LHCN-M2 (cell line): ENCODE measurements at regions not wholly inside any gene's neighbourhood (a gene's known extent, or its start where the extent isn't known, plus 50 kb on each side); places are given as distances from the start of the nearest gene placed in this dataset.

Source experiments
- DNase-seq: peaks from one replicate; pipeline ENCODE4 v3.0.0-alpha.2; 2012; ENCODE audit warnings: low read depth

DNA sequence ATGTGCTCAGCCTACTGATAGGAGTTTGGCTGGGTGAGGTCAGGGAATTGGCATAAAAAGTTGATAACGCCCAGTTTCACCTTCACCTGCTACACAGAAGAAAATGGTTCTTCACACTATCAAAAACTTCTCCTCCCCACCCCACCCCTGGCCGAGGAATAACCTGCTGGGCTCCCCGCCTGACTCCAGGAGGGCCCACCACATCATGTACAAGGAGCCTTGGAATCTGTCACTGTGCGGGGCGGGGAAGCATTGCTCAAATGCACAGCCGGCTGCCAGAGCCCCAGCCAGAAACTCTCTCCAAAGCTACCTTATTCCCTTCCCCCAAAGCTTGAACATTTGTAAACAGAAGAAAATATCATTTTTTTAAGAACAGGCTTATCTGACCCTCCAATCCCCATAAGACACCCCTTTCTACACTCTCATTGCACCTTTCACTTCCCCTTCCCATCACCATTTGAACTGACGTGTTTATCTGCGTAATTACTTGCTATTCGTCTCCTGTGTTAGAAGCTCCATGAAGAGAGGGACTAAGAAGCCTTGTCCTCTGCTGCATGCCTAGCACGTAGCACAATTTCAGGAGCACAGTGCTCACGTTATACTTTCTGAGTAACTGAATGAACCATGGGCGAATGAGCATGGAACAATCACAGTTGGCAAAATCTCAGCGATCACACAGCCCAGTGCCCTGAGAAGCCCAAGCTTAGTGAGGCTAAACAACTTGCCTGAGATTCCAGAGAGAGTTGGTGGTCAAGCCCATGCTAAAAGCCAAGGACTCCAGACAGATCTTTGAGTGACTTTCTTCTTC is 82.9 kb downstream of the HES1 start:
- DNase-seq = no peak

- no peak for DNase-seq
Measured at GRCh38 chr3:194219826-194220410, 84.0 kb downstream of the HES1 start.

GRCh38 chr3:194220901-194221326 is 85.0 kb downstream of the HES1 start:
- no peak for DNase-seq

- no peak for DNase-seq
Measured at GRCh38 chr3:194221336-194221735, 85.4 kb downstream of the HES1 start.

DNA sequence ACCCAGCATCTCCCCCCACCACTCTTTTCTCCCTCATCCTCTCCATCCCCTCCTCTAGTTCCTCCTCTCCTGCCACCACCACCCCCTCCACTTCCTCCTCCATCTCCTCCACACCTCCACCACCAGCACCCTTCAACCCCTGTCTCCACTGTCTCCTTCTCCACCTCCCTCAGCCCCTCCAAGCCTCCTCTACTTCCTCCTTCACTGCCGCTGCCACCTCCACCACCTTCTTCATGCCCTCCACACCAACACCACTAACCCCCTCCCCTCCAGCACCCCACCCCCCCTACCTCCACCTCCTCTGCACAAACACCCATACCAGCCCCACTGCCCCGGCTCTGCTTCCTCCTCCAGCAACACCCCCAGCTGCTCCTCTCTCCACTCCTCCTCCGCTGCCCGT is 88.0 kb downstream of the HES1 start:
- no peak for DNase-seq

DNA sequence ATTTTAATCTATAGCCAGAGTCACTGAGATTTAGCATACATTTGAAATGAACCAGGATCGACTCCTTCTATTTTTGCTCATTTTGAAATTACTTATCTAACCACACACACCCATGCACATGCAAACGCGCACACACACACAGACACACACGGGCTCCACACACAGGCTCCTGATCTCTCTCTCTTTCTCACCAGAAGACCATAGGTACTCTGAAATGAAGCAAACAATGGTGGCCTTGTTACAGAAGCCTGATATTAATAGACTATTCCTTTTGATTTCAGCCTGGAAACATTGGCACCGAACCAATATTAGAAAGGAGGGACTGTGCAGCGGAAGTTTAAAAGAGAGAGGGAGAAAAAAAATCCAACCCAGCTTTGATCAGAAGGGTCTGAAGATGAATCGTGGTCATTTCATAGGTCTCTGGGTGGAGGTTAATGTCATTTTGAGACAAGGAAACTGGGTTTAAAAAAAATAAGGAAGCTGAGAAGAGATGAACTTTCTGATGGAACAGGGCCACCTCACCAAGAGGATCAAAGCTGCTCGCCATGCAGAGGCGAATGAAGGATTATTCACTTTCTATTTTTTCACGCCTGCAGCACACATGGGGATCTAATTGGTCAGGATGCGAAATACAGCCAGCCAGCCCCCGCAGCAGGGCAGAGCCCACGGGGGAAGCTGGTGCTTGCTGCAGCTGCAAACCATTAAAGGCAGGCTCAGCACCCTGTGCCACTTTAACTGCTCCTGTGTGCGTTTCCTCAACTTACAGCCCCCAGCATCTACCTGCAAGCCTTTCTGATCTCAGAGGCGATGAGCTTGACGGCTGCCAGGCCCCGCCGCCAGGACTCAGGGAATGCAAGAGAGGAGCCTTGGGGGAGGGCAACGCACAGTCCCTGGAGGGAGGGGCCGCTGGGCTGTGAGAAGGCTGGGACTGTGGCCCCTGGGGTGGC is 88.8 kb downstream of the HES1 start:
- no peak for DNase-seq

DNA sequence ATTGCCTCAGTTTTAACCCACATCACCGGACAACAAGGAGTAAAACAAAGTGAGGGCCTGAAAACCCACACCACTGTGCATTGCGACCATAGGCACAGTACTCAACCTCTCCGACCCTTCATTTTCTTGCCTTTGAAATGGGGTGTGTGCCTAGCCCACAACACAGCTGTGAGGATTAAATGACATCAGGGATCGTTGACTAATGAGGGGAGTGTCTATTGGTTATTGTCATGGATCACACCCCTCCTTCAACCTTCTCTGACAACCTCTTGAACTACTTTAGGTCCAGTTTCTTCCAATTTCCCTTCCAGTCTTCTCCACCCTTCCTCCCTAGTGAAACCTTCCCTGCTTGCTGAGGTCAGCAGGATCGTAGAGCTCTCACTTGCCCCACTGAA is 89.5 kb downstream of the HES1 start:
- DNase-seq = no peak

DNA sequence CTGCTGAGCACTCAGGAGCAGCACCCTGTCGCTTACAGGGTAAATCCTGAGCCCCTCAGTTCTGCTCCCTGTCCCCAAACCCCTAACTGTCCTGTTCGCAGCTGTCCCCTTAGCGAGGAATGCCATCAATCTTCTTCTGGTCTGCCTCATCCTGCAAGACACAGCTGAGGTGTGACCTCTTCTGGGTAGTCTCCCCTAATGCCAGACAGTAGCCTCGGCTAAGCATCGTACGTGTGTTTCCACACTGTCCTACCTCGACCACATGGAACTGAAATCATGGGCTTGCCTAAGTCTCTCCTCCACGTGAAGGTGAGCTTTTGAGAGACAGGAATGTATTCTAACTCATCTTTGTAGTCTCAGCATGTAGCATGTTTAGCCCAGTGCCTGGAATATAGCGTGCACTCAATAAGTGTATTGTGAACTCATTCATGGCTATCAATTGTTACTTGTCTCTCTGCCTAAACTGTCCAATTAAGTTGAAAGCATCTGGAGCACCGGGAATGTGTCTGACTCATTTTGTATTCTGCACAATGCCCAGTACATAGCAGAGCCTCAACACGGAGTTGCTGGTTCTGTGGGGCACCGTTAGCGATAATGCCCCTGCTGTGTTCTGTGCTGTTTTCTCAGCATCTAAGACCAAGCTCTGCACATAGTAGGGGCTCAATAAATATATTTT is 90.2 kb downstream of the HES1 start:
- DNase-seq = no peak

DNA sequence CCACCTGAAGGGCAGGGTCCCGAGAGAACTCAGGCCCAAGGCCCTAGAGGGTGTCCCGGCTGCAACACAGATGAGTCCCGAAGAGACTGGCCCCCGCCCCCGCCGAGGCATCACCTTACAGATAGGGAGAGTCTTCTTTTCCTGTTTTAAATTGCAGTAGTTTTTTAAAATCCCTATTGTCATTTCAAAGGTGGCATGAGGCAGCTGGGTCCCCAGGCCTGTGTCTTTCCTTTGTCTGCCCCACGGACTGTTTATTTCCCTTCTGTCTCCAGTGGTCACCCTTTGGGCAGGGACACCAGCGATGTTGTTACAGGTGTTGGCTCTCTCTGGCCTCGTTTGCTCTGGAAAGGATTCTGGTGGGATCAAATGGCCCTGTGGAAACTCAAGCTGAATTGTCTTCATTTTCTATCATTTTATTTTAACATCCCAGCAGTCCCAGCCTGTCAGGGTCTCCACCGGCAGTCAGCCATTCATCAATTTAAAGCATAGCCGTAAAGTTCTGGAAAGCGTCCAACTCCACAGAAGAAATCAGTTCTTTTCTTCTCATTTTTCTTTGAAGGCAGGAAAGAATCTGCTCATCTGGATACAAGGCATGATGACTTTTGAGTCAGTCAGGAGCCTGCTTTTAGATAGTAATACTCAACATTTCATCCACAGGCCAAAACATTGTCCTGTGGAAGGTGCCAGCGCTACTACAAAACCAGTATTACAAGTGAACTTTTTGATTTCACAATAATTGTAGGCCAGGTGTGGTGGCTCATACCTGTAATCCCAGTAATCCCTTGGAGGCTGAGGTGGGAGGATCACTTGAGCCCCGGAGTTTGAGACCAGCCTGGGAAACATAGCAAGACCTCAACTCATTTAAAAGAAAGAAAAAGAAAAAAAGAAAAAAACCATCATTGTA is 96.2 kb downstream of the HES1 start:
- DNase-seq = no peak

GRCh38 chr3:194233150-194233549 is 97.2 kb downstream of the HES1 start:
- DNase-seq = no peak

DNA sequence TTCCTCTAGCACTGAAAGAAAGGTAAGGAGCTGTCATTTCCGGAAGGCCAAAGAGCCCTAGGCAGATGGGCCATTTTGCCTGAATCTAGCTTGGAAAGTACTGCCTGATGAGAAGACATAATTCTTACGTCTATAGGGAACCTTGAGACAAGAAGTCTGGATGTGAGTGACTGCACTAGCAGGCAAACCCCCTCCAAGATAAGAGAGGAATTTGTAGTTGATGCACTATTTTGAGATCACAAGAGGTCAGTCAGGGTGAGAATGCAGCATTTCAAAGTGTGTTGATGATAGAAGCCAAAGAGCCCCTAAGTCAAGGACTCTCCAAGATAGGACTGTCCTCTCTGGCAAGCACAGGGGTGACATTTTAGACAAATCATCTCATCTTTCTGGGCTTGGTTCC is 99.2 kb downstream of the HES1 start:
- no peak for DNase-seq

DNA sequence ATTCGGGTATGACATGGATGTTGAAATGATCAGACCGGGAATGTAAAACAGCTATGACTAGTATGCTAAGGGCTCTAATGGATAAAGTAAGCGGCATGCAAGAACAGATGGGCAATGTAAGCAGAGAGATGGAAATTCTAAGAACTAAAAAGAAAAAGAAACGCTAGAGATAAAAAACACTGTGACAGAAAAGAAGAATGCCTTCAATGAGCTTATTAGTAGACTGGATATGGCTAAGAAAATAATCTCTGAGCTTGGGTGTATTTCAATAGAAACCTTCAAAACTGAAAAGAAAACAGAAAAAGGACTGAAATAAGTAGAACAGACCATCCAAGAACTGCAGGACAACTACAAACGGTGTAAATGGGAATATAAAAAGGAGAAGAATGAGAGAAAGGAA is 101.2 kb downstream of the HES1 start:
- no peak for DNase-seq

- DNase-seq = no peak
Measured at GRCh38 chr3:194240766-194241165, 104.8 kb downstream of the HES1 start.

GRCh38 chr3:194243172-194243837 is 107.4 kb downstream of the HES1 start:
- no peak for DNase-seq

- no peak for DNase-seq
Measured at GRCh38 chr3:194244167-194244566, 107.0 kb downstream of the CPN2 start.

- no peak for DNase-seq
Measured at GRCh38 chr3:194245474-194245873, 105.7 kb downstream of the CPN2 start.

GRCh38 chr3:194245975-194246561 is 105.1 kb downstream of the CPN2 start:
- no peak for DNase-seq

DNA sequence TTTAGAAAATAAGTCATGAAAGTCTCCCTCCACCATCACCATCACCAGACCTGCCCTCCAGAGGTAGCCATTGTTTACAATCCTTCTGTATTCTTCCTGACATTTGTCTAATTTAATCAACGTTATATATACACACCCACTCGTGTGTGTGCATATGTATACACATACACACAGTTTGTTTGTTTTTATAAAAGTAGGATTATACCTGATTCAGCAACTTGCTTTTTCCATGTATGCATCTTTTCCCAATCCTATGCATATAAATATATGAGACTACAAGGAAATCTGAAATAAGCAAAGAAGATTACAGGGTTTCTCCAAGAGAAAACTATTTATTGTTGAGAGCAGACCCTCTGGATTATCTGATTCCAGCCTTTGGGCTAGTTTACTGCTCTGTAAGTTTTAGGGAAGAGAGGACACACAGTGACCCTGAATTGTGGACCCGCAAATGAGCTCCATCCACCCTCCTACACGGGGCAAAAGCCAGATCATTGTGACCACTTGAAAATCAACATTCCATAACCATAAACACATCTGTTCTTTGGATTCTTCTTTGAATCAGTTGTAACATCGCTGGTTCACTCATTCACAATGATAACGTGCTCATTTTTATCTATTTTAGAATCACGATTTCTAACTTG is 104.3 kb downstream of the CPN2 start:
- DNase-seq = no peak

- DNase-seq = no peak
Measured at GRCh38 chr3:194247350-194247740, 103.8 kb downstream of the CPN2 start.
